ENCODE measurements at regions not wholly inside any gene's neighbourhood (a gene's known extent, or its start where the extent isn't known, plus 50 kb on each side); places are given as distances from the start of the nearest gene placed in this dataset.

DNA sequence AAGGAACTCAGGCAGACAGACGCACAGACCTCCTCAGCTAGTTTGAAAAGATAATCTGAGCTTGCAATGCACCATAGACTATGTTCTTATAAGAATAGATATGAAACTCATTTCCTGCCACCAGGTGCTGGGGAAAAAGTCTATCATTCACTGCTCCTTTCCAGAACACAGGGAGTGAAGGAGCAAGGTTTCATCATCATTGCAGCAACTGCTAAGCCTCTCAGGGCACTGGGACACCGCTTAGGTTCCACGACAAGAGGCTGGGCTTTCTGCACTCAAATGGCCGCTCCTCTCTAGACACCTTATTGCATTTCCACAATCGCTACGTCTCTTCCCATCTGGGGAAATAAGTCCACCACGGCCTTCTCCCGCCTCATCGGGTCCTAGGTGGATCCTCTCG is 418.5 kb upstream of the JARID2 start:
- no peaks in the 10 kb centered on the region for H3K9me3 ChIP-seq
- H3K4me3 ChIP-seq: no peak overlapping the region
- DNase-seq (ENCODE audit: low spot score in 2 of 2): no peak
- no peak overlapping the region for H3K27ac ChIP-seq
- no peaks in the 10 kb centered on the region for H3K36me3 ChIP-seq
- TF ChIP-seq, protein P1, sequence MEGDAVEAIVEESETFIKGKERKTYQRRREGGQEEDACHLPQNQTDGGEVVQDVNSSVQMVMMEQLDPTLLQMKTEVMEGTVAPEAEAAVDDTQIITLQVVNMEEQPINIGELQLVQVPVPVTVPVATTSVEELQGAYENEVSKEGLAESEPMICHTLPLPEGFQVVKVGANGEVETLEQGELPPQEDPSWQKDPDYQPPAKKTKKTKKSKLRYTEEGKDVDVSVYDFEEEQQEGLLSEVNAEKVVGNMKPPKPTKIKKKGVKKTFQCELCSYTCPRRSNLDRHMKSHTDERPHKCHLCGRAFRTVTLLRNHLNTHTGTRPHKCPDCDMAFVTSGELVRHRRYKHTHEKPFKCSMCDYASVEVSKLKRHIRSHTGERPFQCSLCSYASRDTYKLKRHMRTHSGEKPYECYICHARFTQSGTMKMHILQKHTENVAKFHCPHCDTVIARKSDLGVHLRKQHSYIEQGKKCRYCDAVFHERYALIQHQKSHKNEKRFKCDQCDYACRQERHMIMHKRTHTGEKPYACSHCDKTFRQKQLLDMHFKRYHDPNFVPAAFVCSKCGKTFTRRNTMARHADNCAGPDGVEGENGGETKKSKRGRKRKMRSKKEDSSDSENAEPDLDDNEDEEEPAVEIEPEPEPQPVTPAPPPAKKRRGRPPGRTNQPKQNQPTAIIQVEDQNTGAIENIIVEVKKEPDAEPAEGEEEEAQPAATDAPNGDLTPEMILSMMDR (IDR thresholded peaks at IDR 0.05): no peak
- no peaks in the 10 kb centered on the region for H3K4me1 ChIP-seq
- intact Hi-C loops (cut with DNase I): no loop called here
- H3K27me3 ChIP-seq: no peaks in the 10 kb centered on the region

DNA sequence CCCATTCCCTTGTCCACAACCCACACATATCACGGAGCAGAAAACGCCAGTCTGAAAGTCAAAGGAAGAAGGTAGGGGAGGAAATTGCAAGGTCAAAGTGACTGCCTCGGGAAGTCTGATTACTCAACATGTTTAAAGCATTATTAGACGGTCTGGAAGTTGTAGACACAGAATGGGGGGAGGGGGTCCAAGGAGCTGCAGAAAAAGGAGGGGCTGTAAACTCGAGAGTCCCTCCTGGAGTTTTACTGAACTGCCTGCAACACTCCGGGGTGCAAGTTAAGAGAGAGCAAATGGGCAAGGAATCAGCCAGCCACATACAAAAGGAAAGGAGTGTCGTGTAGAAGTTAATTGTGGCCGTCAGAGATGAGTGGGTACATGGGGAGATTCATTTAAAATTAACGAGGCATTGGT is 417.7 kb upstream of the JARID2 start:
- intact Hi-C loops (cut with DNase I): no loop called here
- TF ChIP-seq, protein P1 (IDR thresholded peaks at IDR 0.05): no peak
- H3K27ac ChIP-seq: no peak overlapping the region

DNA sequence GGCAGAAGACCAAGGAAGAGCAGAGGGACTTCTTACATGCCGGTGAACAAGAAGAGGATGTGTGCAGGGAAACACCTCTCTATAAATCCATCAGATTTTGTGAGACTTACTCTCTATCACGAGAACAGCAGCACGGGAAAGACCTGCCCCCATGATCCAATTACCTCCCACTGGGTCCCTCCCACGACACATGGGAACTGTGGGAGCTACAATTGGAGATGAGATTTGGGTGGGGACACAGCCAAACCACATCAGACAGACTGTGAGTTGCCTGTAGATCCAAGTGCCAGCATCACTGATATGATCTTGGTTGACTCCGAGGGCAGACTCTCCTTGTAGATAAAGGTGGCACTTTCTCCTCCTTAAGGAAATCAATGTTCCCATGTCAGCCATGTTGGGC is 414.8 kb upstream of the JARID2 start:
- H3K4me1 ChIP-seq: no peaks in the 10 kb centered on the region
- no peaks in the 10 kb centered on the region for H3K27me3 ChIP-seq
- H3K9me3 ChIP-seq: no peaks in the 10 kb centered on the region
- intact Hi-C loops (cut with DNase I): no loop called here
- no peak overlapping the region for H3K27ac ChIP-seq
- no peak overlapping the region for H3K4me3 ChIP-seq
- TF ChIP-seq, protein P1 (IDR thresholded peaks at IDR 0.05): no peak
- no peak for DNase-seq (ENCODE audit: low spot score in 2 of 2)
- H3K36me3 ChIP-seq: no peaks in the 10 kb centered on the region

More for the DNA sequence above, 417.7 kb upstream of the JARID2 start:
- Histone ChIP-seq H3K9me3 (no peaks in the 10 kb centered on the region), H3K4me3 (no peak overlapping the region), H3K4me1 (no peaks in the 10 kb centered on the region), H3K27me3 (no peaks in the 10 kb centered on the region), H3K36me3 (no peaks in the 10 kb centered on the region)
- DNase-seq (ENCODE audit: low spot score in 2 of 2): no peak

DNA sequence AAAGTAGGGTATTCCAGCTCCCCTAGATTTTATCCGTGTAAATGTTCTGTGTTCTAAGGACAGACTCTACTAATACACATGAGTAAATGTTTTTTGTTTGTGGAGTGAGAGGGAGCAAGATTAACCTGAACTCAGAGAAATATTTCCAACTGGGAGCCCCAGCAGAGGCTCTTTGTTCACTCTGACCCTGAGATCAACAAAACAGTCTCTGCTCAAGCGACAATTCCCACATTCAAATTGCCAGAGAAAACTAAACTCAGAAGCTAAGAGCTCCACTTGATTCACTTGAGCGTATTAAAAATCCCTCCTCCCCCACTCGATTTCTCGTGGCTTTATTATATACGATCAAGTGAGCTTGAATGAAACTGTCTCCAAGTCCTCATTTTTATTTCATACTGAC is 413.9 kb upstream of the JARID2 start:
- H3K4me1 ChIP-seq: no peaks in the 10 kb centered on the region
- no peaks in the 10 kb centered on the region for H3K9me3 ChIP-seq
- intact Hi-C loops (cut with DNase I): no loop called here
- no peak overlapping the region for H3K27ac ChIP-seq
- TF ChIP-seq, protein P1 (IDR thresholded peaks at IDR 0.05): no peak
- no peak for DNase-seq (ENCODE audit: low spot score in 2 of 2)
- H3K27me3 ChIP-seq: no peaks in the 10 kb centered on the region
- no peak overlapping the region for H3K4me3 ChIP-seq
- no peaks in the 10 kb centered on the region for H3K36me3 ChIP-seq

DNA sequence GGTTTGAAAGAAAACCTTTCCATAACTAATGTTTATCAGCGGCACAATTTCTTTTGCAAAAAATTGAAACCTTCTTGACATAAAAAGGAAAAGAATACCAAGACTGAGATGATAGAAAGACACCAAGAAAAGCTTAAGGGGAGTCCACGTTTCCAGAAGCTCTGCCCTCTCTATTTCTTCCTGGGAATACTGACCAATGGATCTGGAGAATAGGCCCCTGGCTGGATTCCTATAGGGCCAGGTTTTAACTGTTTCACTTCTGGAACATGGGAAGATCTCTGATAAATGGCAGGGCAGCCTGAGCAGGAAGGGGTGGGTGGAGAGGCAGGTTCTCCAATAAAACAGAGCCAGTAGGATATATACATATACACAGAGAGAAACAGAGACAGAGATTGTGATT is 413.4 kb upstream of the JARID2 start:
- H3K27me3 ChIP-seq: no peaks in the 10 kb centered on the region
- TF ChIP-seq, protein P1 (IDR thresholded peaks at IDR 0.05): no peak
- H3K9me3 ChIP-seq: no peaks in the 10 kb centered on the region
- H3K36me3 ChIP-seq: no peaks in the 10 kb centered on the region
- intact Hi-C loops (cut with DNase I): no loop called here
- no peak overlapping the region for H3K27ac ChIP-seq
- H3K4me3 ChIP-seq: no peak overlapping the region
- no peaks in the 10 kb centered on the region for H3K4me1 ChIP-seq
- DNase-seq (ENCODE audit: low spot score in 2 of 2): no peak

DNA sequence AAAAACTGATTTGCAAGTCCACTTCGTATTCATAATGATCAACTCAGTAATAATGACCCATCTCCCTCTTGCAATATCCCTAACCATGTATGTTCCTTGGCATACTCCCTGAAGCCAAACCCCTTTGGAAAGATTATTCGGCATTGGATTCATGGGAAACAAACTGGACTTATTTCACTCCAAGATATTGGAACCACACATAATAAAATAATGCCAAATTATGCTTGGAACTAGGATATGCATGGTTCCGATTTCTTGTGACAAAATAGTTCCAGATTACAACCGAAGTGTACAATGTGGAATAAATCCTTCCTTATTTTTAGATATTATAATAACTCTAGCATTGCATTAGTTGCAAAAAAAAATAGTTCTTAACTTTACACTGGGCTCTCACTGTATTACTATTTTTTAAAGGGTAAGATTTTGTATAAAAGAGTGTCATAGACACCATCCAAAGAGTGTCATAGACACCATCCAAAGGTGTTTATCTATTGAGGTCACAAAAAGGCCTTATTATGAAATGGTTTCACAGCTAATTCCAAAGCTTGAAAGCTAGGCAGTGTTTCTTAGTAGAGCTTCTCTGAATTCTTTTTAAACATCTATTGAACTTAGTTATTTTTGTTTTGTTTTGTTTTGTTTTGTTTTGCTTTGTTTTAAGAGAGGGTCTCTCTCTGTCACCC is 410.9 kb upstream of the JARID2 start:
- intact Hi-C loops (cut with DNase I): no loop called here
- Histone ChIP-seq H3K4me3 (no peak overlapping the region), H3K27me3 (no peaks in the 10 kb centered on the region), H3K36me3 (no peaks in the 10 kb centered on the region), H3K4me1 (no peaks in the 10 kb centered on the region), H3K9me3 (no peaks in the 10 kb centered on the region), H3K27ac (no peak overlapping the region)
- DNase-seq (ENCODE audit: low spot score in 2 of 2): no peak
- TF ChIP-seq, protein P1 (IDR thresholded peaks at IDR 0.05): no peak
